Cardiac muscle cell (in vitro differentiated cells and primary cell): ENCODE measurements at regions not wholly inside any gene's neighbourhood (a gene's known extent, or its start where the extent isn't known, plus 50 kb on each side); places are given as distances from the start of the nearest gene placed in this dataset.

ENCODE experiments used
- DNase-seq, 2 donors: peaks; one replicate each; pipeline versions ENCODE4 v3.0.0 to v3.0.0-alpha.2; 2010 to 2017; ENCODE audit warnings: low read depth in 1 of 2, low spot score in 1 of 2
- H3K27ac ChIP-seq: fragments of 200-600 bp; sonication (generic); 2 replicates; pipeline ENCODE4 v1.5.1; 2016
- H3K27me3 ChIP-seq: fragments of 200-600 bp; sonication (generic); 2 replicates; pipeline ENCODE4 v1.6.0; 2016; ENCODE audit warnings: control low read depth
- H3K36me3 ChIP-seq: fragments of 200-600 bp; sonication (generic); 2 replicates; pipeline ENCODE4 v1.5.1; 2016; ENCODE audit warnings: control low read depth
- H3K4me1 ChIP-seq: fragments of 200-600 bp; sonication (generic); 2 replicates; pipeline ENCODE4 v1.8.1; 2017; ENCODE audit warnings: low read depth, mild to moderate bottlenecking, mixed run types
- H3K4me3 ChIP-seq: fragments of 200-600 bp; sonication (generic); 2 replicates; pipeline ENCODE4 v1.5.1; 2016; ENCODE audit warnings: mild to moderate bottlenecking
- H3K9me3 ChIP-seq: fragments of 200-600 bp; sonication (generic); 2 replicates; pipeline ENCODE4 v1.5.1; 2017; ENCODE audit warnings: low read depth, mild to moderate bottlenecking, control low read depth
- CTCF ChIP-seq: IDR thresholded peaks from 2 replicates; pipeline ENCODE4 v1.5.1; 2012; ENCODE audit warnings: low read depth, mild to moderate bottlenecking, low read length

GRCh38 chr11:33574331-33574730 is 126.3 kb downstream of the C11orf91 start:
- H3K4me3 ChIP-seq, result no peak overlapping the region
- H3K9me3 ChIP-seq, result no peaks in the 10 kb centered on the region
- H3K27me3 ChIP-seq, result no peaks in the 10 kb centered on the region
- H3K36me3 ChIP-seq, result no peaks in the 10 kb centered on the region
- no peak overlapping the region for H3K27ac ChIP-seq
- no peak for DNase-seq
- no peak for TF ChIP-seq CTCF
- H3K4me1 ChIP-seq, result no peaks in the 10 kb centered on the region

GRCh38 chr11:33569333-33569732 is 131.3 kb downstream of the C11orf91 start:
- Histone ChIP-seq H3K4me3 (no peak overlapping the region), H3K36me3 (no peaks in the 10 kb centered on the region), H3K27me3 (no peaks in the 10 kb centered on the region), H3K27ac (no peak overlapping the region), H3K4me1 (no peaks in the 10 kb centered on the region), H3K9me3 (no peaks in the 10 kb centered on the region)
- no peak for DNase-seq
- no peak for TF ChIP-seq CTCF

- TF ChIP-seq CTCF, result no peak
- no peak for DNase-seq
- H3K27ac ChIP-seq, result no peak overlapping the region
- H3K36me3 ChIP-seq, result no peaks in the 10 kb centered on the region
- no peaks in the 10 kb centered on the region for H3K9me3 ChIP-seq
- H3K27me3 ChIP-seq, result no peaks in the 10 kb centered on the region
- no peak overlapping the region for H3K4me3 ChIP-seq
- no peaks in the 10 kb centered on the region for H3K4me1 ChIP-seq
These were observed 133.6 kb downstream of the C11orf91 start for GRCh38 chr11:33567004-33567403.

- H3K9me3 ChIP-seq, result no peaks in the 10 kb centered on the region
- no peaks in the 10 kb centered on the region for H3K27me3 ChIP-seq
- no peak for DNase-seq
- no peaks in the 10 kb centered on the region for H3K36me3 ChIP-seq
- no peaks in the 10 kb centered on the region for H3K4me1 ChIP-seq
- no peak for TF ChIP-seq CTCF
- no peak overlapping the region for H3K27ac ChIP-seq
- no peak overlapping the region for H3K4me3 ChIP-seq
These were observed 135.7 kb downstream of the C11orf91 start for GRCh38 chr11:33564856-33565453.

- no peak for TF ChIP-seq CTCF
- H3K36me3 ChIP-seq, result no peaks in the 10 kb centered on the region
- H3K27me3 ChIP-seq, result no peaks in the 10 kb centered on the region
- no peak for DNase-seq
- no peaks in the 10 kb centered on the region for H3K9me3 ChIP-seq
- H3K4me3 ChIP-seq, result no peak overlapping the region
- H3K4me1 ChIP-seq, result no peaks in the 10 kb centered on the region
- H3K27ac ChIP-seq, result no peak overlapping the region
These were observed 139.9 kb downstream of the C11orf91 start for GRCh38 chr11:33560729-33561128.

- Histone ChIP-seq H3K9me3 (no peaks in the 10 kb centered on the region), H3K4me3 (no peak overlapping the region), H3K27ac (no peak overlapping the region), H3K4me1 (no peaks in the 10 kb centered on the region), H3K36me3 (no peaks in the 10 kb centered on the region), H3K27me3 (no peaks in the 10 kb centered on the region)
- no peak for DNase-seq
- TF ChIP-seq CTCF, result no peak
These were observed 141.1 kb downstream of the C11orf91 start for GRCh38 chr11:33559567-33559966.
